C4-2B (cell line): ENCODE measurements at regions not wholly inside any gene's neighbourhood (a gene's known extent, or its start where the extent isn't known, plus 50 kb on each side); places are given as distances from the start of the nearest gene placed in this dataset.
"Not testable (repeated sequence)": the region's sequence is repeated elsewhere in the genome, so short reads cannot be mapped to it uniquely, and the experiment has no call there.

Experiments used
- CTCF ChIP-seq: fragments of 450-650 bp; conservative IDR thresholded peaks from 2 replicates; pipeline ENCODE4 v1.5.1; 2017; ENCODE audit warnings: mild to moderate bottlenecking
- ZFX ChIP-seq: fragments of 450-650 bp; IDR thresholded peaks from 2 replicates; pipeline ENCODE4 v1.6.1; 2017

GRCh38 chr9:2555899-2556600, 65.5 kb upstream of the VLDLR start:
- not testable (repeated sequence) for TF ChIP-seq CTCF, ZFX
